Left renal pelvis (tissue), 4 donors: ENCODE measurements at regions not wholly inside any gene's neighbourhood (a gene's known extent, or its start where the extent isn't known, plus 50 kb on each side); places are given as distances from the start of the nearest gene placed in this dataset.

Experiments used
- DNase-seq, 4 donors: peaks; one replicate each; pipeline ENCODE4 v3.0.0-alpha.2; 2013; ENCODE audit warnings: low read depth in 4 of 4, low spot score in 3 of 4

DNA sequence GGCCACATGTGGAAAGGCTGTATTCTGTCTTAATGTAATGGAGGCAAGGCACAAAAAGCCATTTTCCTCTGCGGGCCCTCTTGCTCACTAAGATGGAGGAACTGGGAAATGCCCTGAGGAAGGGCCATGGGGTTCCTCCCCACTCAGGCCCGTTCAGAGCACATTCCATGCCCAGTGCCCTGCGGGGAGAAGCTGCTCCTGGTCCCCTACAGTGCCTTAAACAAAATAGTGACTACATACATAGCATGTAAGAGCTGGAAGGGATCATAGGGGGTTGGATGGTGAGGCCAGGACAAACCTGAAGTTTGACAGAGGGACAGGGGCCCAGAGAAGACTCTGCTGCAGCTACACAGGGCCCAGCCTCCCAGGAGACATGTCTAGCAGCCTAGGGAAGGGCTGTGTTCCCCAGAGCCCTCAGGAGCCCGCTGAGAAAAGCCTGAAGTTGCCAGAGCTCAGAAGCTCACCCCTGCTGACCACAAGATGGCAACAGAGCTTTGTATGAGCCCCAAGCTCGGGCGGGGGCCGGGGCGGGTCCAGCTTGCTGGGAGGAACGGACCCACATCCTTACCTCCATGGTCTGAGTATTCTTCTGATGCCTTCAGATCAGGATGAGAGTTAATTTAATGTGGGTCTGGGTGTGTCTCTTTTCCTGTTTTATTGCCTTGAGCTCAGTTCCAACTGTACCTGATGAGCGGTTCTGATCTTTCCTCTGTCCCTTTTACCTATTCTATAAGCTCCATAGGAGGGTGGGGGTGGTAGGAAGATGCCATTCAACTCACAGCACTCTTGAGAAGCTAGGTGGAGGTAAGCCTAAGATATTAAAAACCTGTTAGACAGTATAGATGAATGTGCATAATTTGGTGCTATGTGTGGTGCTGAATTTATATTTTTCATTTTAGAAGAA is 242.9 kb downstream of the CDC5L start:
- no peak for DNase-seq

DNA sequence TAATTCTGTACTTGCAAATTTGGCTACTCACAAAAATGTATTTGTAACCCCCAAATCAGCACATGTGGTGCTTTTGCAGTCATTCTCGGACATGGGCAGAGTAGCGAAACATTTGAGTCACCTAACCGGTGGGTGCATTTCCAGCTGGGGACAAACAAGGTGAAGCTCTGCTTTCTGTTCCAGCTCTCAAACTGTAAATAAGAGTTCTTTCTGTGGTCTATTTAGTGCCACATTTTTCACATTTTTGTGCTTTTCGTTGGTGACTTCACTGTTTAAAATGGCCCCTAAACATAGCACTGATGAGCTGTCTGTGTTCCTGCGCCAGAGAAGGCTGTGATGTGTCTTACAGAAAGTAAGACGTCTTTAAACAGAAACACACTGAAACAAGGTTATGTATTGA is 244.5 kb downstream of the CDC5L start:
- DNase-seq = no peak

DNA sequence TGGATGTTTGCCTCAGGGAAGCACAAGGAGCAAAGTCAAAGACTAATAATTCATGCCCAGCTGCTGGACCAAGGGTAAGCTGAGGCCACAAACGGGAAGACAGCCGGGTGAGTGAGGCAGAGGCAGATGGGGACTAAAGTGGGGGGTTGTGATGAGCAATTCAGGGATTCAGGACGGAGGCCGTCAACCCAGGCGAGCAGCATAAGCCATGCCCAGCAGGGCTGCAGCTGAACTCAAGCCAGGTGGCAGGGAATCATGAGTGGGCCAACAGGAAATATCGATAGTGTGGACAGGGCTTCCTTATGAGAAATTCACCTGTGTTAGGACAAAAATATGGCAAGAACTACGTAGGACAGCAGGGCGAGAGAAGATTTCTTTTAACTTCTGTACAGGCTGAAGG is 246.8 kb downstream of the CDC5L start:
- no peak for DNase-seq

DNA sequence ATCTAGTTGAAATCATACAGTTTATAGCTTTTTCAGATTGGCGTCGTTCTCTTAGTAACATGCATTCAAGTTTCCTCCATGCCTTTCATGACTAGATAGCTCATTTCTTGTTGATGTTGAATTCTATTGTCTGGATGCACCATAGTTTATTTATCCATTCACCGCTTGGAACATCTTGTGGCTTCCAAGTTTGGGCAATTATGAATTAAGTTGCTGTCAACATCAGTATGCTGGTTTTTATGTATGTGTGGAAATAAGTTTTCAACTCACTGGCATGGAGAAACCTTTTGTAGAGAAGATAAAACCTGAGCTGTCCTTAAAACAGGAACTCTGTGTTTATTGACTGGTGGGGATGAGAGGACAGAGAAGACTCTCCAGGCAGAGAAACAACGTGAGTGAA is 248.0 kb downstream of the CDC5L start:
- no peak for DNase-seq

DNA sequence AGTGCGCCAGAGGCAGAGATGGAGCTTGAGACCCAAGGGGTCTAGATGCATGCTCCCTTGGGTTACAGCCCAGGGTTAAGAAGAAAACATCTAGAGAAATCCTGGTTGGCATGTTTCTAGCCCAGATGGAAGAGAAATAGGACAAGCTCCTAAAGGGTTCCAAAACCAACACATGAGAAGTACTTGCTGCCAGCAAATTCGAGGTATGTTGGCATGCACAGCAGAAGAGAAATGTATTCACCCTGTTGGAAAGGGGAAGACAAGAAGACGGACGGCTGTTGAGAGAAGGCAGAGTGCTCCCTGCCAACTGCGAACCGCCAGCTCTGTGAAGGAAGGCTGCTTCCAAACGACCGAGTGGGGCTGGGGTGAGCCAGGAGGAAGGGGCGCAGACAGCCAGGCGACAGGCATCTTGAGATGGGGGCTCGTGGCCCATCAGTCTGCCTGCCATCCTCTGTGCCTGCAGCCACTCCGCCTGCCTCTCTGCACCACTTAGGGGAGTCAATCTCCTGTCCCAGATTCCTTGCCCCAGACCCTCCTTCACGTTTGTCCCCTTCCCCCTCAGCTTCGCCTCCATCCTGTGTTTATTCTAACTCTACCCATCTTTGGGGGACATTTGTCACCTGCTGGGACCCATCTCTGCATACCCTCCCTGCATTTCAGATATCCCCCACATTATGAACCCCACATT is 249.2 kb downstream of the CDC5L start:
- no peak for DNase-seq

DNA sequence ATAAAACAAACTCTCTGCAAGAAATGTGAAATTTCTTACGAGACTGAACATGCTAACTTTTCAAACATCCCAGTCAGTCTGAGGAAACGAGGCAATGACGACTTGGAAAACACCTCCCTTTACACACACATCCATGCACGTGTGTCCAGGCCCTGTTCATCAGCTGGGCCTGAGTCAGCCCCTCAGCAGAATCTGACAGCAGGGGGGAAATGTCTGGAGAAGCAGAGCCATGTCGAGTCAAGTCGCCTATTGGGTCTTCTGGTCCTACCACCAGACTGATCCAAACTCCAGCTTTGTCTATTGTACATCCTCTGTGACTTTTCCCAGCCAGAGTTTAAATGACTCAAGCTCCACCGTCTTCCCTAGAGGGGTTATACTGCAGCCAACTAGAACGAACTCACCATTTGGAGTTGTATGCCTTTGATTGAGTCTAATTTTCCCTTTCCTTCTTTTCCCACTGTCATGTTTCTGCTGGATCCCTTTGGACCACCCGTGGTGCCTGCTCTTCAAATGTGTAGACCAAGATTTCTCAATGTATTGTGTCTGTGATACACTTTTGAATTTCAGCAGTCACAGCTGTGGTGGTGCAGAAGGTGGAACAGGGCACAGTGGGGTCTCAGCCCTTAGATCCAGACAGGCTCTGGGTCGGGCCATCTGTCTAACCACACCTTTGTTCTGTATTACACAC is 254.0 kb downstream of the CDC5L start:
- no peak for DNase-seq

DNA sequence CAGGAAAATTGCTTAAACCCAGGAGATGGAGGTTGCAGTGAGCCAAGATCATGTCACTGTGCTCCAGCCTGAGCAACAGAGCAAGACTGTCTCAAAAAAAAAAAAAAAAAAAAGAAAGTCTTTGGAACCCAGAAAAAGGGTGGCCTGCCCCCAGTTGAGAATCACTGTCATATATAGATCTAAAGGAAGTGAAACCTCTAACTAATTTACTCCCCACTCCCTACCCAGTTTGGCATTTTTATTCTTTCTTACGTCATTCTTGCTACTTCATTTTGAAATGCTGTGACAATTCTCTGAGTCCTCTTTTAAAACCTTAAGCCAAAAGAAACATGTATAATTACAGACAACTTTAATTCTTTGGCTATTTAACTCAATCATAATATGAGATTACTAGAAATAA is 254.8 kb downstream of the CDC5L start:
- DNase-seq = no peak

DNA sequence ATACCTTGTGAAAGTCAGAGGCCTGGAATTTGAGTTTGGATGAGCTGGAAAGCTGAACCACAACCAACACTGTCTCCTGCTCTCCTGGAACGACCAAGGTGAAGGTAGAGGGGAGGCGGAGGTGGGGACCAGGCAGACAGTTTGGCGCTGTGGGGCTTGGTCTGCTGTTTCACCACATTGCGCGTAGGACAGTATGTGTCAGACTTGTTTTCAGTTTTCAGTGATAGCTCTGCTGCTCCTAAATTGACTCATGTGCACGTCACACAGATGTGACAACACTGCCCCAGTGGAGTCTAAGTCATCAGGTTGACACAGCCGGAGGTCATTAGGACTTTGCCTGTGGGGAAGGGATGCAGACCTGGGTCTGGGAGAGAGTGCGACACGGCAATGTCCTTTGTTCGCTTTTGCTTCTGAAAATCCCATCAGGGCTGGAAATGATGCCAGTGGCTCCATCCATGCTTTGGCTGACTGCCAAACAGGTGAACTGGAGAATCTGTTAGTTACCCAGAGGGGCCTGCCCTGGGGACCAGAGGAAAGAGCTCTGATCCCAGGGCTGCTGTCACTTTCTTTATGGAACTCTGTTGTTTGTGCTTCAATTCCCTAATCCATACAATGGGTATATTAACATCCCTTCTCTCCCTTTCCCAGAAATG is 255.5 kb downstream of the CDC5L start:
- no peak for DNase-seq

DNA sequence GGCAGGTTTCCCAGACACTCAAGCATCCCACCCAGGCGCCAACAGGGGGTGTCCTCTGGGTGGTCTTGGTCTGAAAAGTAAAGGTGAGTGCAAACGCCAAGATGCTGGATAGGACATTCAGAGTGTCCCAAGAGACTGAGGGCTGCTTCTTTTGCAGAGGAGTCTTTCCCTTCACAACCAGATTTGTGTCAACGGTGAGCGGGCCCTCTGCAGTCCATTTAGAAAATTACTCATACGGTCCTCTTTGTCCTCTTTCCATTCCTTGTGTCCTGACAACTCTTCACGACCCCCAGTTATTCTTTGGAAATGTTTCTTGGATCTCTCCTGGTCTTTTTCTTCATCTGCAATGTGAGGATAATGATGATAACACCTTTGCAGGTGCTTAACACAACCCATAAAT is 257.8 kb downstream of the CDC5L start:
- DNase-seq = no peak

DNA sequence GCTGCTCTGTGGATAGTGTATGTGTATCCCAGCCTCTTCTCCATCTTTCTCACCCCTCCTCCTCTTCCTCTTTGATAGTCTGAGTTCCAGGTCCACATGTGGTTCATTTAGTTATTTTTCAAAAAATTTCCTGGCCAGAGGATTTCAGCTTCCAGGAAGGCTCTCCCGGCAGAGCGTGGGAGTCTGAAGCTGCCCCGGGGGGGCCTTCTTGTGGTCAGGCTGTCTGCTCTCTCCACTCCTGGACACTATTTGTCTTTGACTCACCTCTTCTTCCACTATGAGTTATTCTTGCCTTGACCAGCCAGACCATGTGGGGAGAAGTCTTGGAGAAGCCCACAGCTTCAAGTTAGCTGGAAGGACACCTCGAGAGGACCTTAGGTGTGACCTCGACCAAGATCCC is 258.8 kb downstream of the CDC5L start:
- DNase-seq = no peak

DNA sequence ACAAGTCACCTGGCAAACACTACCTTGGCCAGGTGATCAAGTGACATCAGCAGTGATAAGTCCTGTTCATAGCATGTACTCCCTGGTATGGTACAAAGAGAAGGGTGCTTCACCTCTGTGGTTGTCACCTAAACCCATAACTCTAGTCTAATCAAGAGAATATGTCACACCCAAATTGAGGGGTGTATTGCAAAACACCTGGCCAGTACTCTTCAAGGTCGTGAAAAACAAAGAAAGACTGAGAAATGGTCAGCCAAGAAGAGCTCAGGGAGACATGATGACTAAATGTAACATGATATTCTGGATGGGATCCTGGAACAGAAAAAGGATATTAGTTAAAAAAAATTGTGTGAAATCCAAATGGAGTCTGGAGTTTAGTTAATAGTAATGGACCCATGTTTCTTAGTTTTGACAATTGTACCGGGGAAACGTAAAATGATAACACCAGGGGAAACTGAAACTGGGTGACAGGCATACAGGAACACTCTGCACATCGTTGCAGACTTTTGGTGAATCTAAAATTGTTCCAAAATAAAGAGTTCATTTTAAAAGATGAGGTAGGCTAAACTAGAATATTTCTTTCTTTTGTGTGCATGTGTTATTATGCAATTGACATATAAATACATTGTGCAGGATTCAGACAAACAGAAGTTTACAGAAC is 262.0 kb downstream of the CDC5L start:
- no peak for DNase-seq

DNA sequence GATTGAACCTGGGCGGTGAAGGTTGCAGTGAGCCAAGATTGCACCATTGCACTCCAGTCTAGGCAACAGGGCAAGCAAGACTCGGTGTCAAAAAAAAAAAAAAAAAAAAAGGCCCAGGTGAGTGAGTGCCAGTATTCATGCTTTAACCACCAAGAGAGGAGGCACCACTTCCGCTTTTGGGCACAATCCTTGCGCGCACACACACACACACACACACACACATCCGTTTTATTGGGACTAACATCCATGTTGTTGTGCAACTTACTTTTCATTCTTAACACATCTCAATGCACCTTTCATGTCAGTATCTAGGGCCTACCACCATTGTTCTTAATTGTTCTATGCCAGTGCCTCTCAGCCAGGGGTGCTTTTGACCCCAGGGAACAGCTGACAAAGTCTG is 263.0 kb downstream of the CDC5L start:
- no peak for DNase-seq

DNA sequence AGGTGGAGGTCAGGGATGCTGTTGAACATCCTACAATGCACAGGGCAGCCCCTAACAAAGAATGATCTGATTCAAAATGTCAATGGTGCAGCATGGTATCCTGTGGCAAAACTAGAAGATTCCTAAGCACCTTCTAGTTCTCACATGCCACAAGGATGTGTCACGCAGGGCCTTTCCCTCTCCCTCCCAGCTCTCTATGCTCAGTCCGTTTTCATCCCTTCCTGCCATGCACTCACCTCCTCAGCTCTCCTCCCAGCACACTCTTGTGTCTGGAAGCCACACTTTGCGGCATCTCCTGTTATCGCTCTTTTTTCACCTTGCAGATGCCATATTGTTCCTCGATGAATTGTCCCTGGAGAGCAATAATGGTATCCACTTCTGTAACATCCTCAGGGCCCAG is 263.4 kb downstream of the CDC5L start:
- DNase-seq = no peak

DNA sequence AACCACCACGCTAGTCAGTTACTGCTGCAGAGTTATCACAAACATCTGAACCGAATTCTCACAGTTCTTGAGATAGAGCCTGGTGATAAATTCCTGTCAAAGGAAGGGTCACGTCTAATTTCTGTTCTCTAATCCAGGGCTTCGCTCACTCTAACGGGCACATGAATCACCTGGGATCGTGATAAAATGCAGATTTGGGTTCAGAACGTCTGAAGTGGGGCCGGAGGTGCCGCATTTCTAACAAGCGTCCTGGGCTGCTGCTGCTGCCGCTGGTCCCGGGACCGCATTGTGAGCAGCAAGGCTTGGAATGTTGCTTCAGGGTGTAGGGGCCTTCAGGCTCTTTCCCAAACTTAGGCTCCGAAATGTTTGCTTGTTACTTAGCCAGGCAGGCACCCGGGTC is 264.1 kb downstream of the CDC5L start:
- no peak for DNase-seq

DNA sequence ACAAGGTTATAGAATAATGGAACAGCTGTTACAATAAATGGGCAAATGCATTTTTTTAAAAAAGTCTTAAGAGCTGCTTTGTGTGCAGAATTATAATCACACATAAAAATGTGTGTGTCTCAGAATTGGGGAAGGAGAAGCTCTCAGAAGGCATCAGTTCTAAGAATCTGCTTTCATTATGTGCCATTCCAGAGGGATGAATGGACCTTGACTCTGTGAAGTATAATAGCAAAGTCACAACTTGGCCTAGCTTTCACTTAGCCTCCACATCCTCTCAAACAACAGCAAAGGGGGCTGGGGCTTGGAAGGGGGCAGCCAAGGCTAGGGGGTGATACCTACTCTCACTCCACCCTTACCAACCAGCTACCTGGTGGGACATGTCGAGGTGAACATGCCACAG is 265.0 kb downstream of the CDC5L start:
- DNase-seq = no peak

DNA sequence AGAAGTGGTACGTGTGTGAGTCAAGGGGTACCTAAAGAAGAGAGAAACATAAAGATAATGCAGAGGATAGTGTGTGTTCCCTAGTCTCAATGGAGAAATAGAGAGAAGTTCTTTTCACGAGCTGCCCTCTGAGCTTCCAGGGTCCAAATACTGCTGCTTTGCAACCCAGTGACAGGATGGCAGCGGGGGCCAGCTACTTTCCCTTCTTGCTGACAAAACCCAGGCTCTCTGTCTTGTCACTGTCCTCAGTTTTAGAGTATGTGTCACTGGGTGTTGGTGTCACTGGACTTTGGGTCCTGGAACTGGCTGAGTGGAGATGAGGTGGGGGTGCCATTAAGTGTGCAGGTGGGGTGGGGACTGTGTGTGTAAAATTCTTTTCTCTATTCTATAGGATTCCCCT is 265.6 kb downstream of the CDC5L start:
- DNase-seq = no peak

DNA sequence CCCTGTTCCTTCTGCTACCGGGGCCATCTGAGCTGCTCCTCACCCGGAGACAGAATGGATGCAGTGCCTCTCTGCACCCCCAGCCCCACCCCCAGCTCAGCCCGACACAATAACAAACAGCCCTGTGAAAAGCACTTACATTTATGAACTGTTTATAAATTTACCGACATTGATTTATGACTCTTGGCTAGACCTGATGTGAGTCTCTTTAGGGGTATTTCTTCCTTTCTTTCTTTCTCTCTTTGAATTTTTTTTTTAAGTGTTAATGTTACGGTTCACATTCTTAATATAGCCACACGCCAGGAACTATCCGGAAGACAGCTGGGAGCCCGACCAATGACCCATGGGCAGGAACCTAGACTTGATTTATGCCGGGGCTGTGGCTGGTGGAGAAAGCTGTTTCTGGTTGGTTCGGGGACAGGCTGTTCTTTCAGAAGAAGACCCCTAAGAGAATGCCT is 266.3 kb downstream of the CDC5L start:
- peak in 1 of 4 donors; percentile 60 for DNase-seq

DNA sequence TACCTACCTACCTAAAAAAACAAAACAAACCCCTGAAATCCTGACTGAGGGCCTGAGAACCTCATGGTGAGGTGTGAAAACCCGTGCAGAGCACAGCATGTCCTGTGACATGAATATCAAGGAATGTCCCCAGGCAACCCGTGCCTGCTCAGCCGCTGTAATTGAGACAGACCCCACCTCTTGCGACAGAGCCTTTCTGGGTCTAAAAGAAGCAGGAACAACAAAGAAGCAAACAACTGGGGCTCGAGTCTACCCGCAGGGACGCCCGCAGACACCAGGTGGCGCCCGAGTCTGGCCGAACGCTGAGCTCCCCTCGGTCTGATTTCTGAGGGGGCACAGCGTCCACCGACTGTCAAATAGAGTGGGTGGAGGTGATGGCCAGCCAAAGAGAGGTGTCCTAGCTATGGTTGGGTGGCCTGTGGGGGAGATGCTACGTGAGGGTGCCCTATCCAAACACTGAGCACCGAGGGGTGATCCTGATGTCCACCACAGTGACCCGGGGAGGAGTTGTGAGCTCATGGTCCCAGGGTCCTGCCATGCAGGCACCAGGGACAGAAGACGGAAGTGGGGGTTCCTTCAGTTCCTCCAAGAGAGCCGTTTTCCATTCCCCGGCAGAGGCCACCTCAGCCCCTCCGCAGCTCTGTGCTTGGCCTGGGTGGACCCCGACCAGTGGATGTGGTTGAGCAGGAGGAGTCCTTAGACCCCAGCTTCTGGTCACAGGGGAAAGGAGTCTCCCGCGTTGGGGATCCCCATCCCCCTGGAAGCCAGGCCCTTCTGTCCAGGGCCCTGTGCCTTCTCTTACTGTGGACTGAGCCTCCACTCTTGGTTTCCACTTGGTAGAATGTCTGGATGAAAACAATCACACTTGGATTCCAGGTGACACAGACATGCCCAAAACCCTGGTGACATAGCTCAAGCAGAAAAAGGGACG is 268.2 kb downstream of the CDC5L start:
- DNase-seq = peak in 1 of 4 donors; percentile 46

DNA sequence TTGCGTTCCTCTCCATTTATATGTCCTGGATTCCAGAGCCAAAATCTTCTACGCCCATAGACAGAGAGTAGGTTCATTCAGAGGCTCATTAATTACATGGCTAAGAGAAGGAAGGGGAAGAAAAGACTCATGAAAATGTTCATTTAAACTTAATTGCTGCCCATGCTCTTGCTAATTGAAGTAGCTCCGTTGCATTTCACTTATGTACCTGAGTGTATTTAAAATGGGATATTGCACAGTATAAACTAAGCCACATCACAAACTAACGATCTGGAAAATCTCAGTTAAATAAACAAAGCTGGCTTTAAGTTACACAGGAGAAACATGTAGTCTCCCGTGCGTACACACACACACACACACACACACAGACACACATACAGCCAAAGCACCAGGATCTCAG is 269.2 kb downstream of the CDC5L start:
- DNase-seq = no peak
